H9 (cell line): ENCODE measurements at regions not wholly inside any gene's neighbourhood (a gene's known extent, or its start where the extent isn't known, plus 50 kb on each side); places are given as distances from the start of the nearest gene placed in this dataset.

Experiments
- DNase-seq: peaks from one replicate; pipeline ENCODE4 v3.0.0-alpha.2; 2017
- H2AFZ ChIP-seq: one replicate; pipeline ENCODE4 v1.6.1; 2013; ENCODE audit warnings: mild to moderate bottlenecking, low read length, control low read depth, moderate library complexity
- H2AK5ac ChIP-seq: 2 replicates; pipeline ENCODE4 v1.6.1; 2013; ENCODE audit warnings: low read length, control low read depth, mixed read lengths; ENCODE audit not compliant: insufficient read length
- H2BK120ac ChIP-seq: one replicate; pipeline ENCODE4 v1.6.1; 2013; ENCODE audit warnings: low read depth, mild to moderate bottlenecking, low read length, control low read depth, inconsistent platforms; ENCODE audit not compliant: poor library complexity, severe bottlenecking
- H2BK12ac ChIP-seq: 2 replicates; pipeline ENCODE4 v1.6.1; 2013; ENCODE audit warnings: low read length, control low read depth, mixed read lengths, low read depth; ENCODE audit not compliant: insufficient read length
- H2BK15ac ChIP-seq: 2 replicates; pipeline ENCODE4 v1.6.1; 2013; ENCODE audit warnings: low read depth, low read length, control low read depth
- H2BK20ac ChIP-seq: one replicate; pipeline ENCODE4 v1.6.1; 2013; ENCODE audit warnings: low read depth, mild to moderate bottlenecking, low read length, control low read depth, inconsistent platforms; ENCODE audit not compliant: poor library complexity, severe bottlenecking
- H2BK5ac ChIP-seq: 2 replicates; pipeline ENCODE4 v1.6.1; 2013; ENCODE audit warnings: low read length, control low read depth, mixed read lengths; ENCODE audit not compliant: insufficient read length
- H3K14ac ChIP-seq: 2 replicates; pipeline ENCODE4 v1.6.1; 2013; ENCODE audit warnings: low read length, control low read depth; ENCODE audit not compliant: insufficient read depth
- H3K18ac ChIP-seq: 2 replicates; pipeline ENCODE4 v1.6.1; 2013; ENCODE audit warnings: low read depth, mild to moderate bottlenecking, mixed read lengths, low read length, control low read depth; ENCODE audit not compliant: insufficient read length
- H3K23ac ChIP-seq: 2 replicates; pipeline ENCODE4 v1.6.1; 2013; ENCODE audit warnings: low read length, control low read depth, mixed read lengths, low read depth; ENCODE audit not compliant: insufficient read length
- H3K23me2 ChIP-seq: 2 replicates; pipeline ENCODE4 v1.6.1; 2013; ENCODE audit warnings: low read depth, mild to moderate bottlenecking, mixed read lengths, low read length, control low read depth; ENCODE audit not compliant: insufficient read length, poor library complexity, severe bottlenecking
- H3K27ac ChIP-seq: 2 replicates; pipeline ENCODE4 v1.5.1; 2013; ENCODE audit warnings: low read length, control low read depth, mixed read lengths, low read depth; ENCODE audit not compliant: insufficient read length
- H3K27me3 ChIP-seq: 2 replicates; pipeline ENCODE4 v1.6.1; 2013; ENCODE audit warnings: low read length, control low read depth, inconsistent platforms; ENCODE audit not compliant: insufficient read depth
- H3K4ac ChIP-seq: 2 replicates; pipeline ENCODE4 v1.6.1; 2013; ENCODE audit warnings: low read depth, mild to moderate bottlenecking, control low read depth, inconsistent platforms, low read length, moderate library complexity
- H3K4me1 ChIP-seq: 2 replicates; pipeline ENCODE4 v1.6.1; 2013; ENCODE audit warnings: low read length, control low read depth, inconsistent platforms; ENCODE audit not compliant: insufficient read depth
- H3K4me2 ChIP-seq: 2 replicates; pipeline ENCODE4 v1.6.1; 2013; ENCODE audit warnings: low read length, control low read depth, mixed read lengths; ENCODE audit not compliant: insufficient read length, insufficient read depth
- H3K56ac ChIP-seq: 2 replicates; pipeline ENCODE4 v1.6.1; 2013; ENCODE audit warnings: low read depth, mild to moderate bottlenecking, mixed read lengths, low read length, control low read depth; ENCODE audit not compliant: insufficient read length
- H3K79me1 ChIP-seq: 2 replicates; pipeline ENCODE4 v1.6.1; 2013; ENCODE audit warnings: low read depth, mild to moderate bottlenecking, moderate library complexity, low read length, control low read depth, inconsistent platforms; ENCODE audit not compliant: insufficient read depth, poor library complexity, severe bottlenecking
- H3K79me2 ChIP-seq: 2 replicates; pipeline ENCODE4 v1.6.1; 2013; ENCODE audit warnings: low read length, control low read depth, inconsistent platforms; ENCODE audit not compliant: insufficient read depth
- H3K9ac ChIP-seq: 2 replicates; pipeline ENCODE4 v1.6.1; 2013; ENCODE audit warnings: low read length, control low read depth, mixed read lengths; ENCODE audit not compliant: insufficient read length; ENCODE audit errors: extremely low read depth
- H3K9me3 ChIP-seq: one replicate; pipeline ENCODE4 v1.6.1; 2013; ENCODE audit warnings: low read depth, low read length, inconsistent platforms; ENCODE audit not compliant: control insufficient read depth
- H3T11ph ChIP-seq: one replicate; pipeline ENCODE4 v1.6.1; 2013; ENCODE audit warnings: mild to moderate bottlenecking, low read length, control low read depth, inconsistent platforms
- H4K20me1 ChIP-seq: one replicate; pipeline ENCODE4 v1.6.1; 2013; ENCODE audit not compliant: control insufficient read depth, insufficient read length, insufficient read depth
- H4K5ac ChIP-seq: 2 replicates; pipeline ENCODE4 v1.6.1; 2013; ENCODE audit warnings: low read depth, mild to moderate bottlenecking, mixed read lengths, low read length, control low read depth; ENCODE audit not compliant: insufficient read length
- H4K8ac ChIP-seq: replicated peaks from 2 replicates; pipeline ENCODE4 v1.6.1; 2013; ENCODE audit warnings: low read length, control low read depth, mixed read lengths, low read depth; ENCODE audit not compliant: insufficient read length
- H4K91ac ChIP-seq: 2 replicates; pipeline ENCODE4 v1.6.1; 2013; ENCODE audit warnings: low read depth, mild to moderate bottlenecking, moderate library complexity, mixed read lengths, low read length, control low read depth; ENCODE audit not compliant: insufficient read length
- H3K27ac Mint-ChIP-seq, 3 experiments: 2 replicates in 2 of 3; 3 replicates in 1 of 3; pipeline ENCODE4 v1.8.0; 2020 to 2021; ENCODE audit warnings: mixed read lengths in 3 of 3, mild to moderate bottlenecking in 1 of 3, moderate library complexity in 1 of 3
- H3K27me3 Mint-ChIP-seq: 2 replicates; pipeline ENCODE4 v1.8.0; 2021; ENCODE audit warnings: low read depth, mild to moderate bottlenecking, moderate library complexity, mixed read lengths
- H3K36me3 Mint-ChIP-seq, 3 experiments: 2 replicates in 2 of 3; 3 replicates in 1 of 3; pipeline ENCODE4 v1.8.0; 2020 to 2021; ENCODE audit warnings: low read depth in 3 of 3, mixed read lengths in 3 of 3; ENCODE audit not compliant: insufficient read depth in 1 of 3
- H3K4me1 Mint-ChIP-seq, 2 experiments: 2 replicates each; pipeline ENCODE4 v1.8.0; 2020; ENCODE audit warnings: mixed read lengths in 2 of 2
- H3K4me3 Mint-ChIP-seq, 2 experiments: 2 replicates in 1 of 2; 3 replicates in 1 of 2; pipeline ENCODE4 v1.8.0; 2020 to 2021; ENCODE audit warnings: mild to moderate bottlenecking in 2 of 2, mixed read lengths in 2 of 2, moderate library complexity in 1 of 2
- H3K9me3 Mint-ChIP-seq, 2 experiments: 2 replicates in 1 of 2; 3 replicates in 1 of 2; pipeline ENCODE4 v1.8.0; 2020; ENCODE audit warnings: mild to moderate bottlenecking in 2 of 2, mixed read lengths in 2 of 2, moderate library complexity in 1 of 2
- CTCF ChIP-seq: fragments of 200-600 bp; sonication (generic); conservative IDR thresholded peaks from 3 replicates; pipeline ENCODE4 v1.8.0; 2021; ENCODE audit warnings: antibody characterized with exemption, mild to moderate bottlenecking
- WGBS: extraction: QIAGEN DNeasy Blood & Tissue Kit; methylation state at CpG from one replicate; pipeline ENCODE4 v1.1.7; 2013; ENCODE audit warnings: missing lambda C conversion rate, low lambda C conversion rate, mixed read lengths; ENCODE audit not compliant: insufficient read length; ENCODE audit errors: extremely low coverage; 5-methylcytosine and 5-hydroxymethylcytosine counted together

GRCh38 chr15:31727612-31728011 is 302.7 kb upstream of the CHRNA7 start:
- Histone ChIP-seq H3K23me2 (no peaks in the 10 kb centered on the region), H2BK120ac (no peak overlapping the region), H3K4ac (no peak overlapping the region), H2AFZ (no peak overlapping the region), H4K5ac (no peak overlapping the region), H4K20me1 (no peaks in the 10 kb centered on the region), H3T11ph (no peak overlapping the region), H3K14ac (no peak overlapping the region), H2BK20ac (no peak overlapping the region), H3K23ac (no peak overlapping the region), H4K91ac (no peak overlapping the region), H3K9ac (no peak overlapping the region), H3K18ac (no peak overlapping the region), H2BK15ac (no peak overlapping the region), H3K4me2 (no peak overlapping the region), H3K9me3 (no peaks in the 10 kb centered on the region), H3K4me1 (no peaks in the 10 kb centered on the region), H2BK12ac (no peak overlapping the region), H3K27ac (no peak overlapping the region), H2AK5ac (no peak overlapping the region), H3K79me1 (no peaks in the 10 kb centered on the region), H3K79me2 (no peaks in the 10 kb centered on the region), H4K8ac (no peak overlapping the region), H3K56ac (no peak overlapping the region), H3K27me3 (no peaks in the 10 kb centered on the region), H2BK5ac (no peak overlapping the region)
- Mint-ChIP-seq H3K9me3 (no peaks in the 10 kb centered on the region), H3K27ac (no peak overlapping the region), H3K4me3 (no peak overlapping the region), H3K27me3 (no peaks in the 10 kb centered on the region; the same call in 1 of the 2 replicates), H3K36me3 (no peaks in the 10 kb centered on the region; a peak in 1 of 7 replicates), H3K4me1 (peaks cover 11 to 15% of the 10 kb centered on the region in 2 experiments)
- DNase-seq, result no peak
- WGBS, result no CpG with 5 or more reads among the region's 3 CpGs
- no peak for TF ChIP-seq CTCF
